ENCODE measurements at regions not wholly inside any gene's neighbourhood (a gene's known extent, or its start where the extent isn't known, plus 50 kb on each side); places are given as distances from the start of the nearest gene placed in this dataset.
"Not testable (repeated sequence)": the region's sequence is repeated elsewhere in the genome, so short reads cannot be mapped to it uniquely, and the experiment has no call there.

- TF ChIP-seq, protein P1, sequence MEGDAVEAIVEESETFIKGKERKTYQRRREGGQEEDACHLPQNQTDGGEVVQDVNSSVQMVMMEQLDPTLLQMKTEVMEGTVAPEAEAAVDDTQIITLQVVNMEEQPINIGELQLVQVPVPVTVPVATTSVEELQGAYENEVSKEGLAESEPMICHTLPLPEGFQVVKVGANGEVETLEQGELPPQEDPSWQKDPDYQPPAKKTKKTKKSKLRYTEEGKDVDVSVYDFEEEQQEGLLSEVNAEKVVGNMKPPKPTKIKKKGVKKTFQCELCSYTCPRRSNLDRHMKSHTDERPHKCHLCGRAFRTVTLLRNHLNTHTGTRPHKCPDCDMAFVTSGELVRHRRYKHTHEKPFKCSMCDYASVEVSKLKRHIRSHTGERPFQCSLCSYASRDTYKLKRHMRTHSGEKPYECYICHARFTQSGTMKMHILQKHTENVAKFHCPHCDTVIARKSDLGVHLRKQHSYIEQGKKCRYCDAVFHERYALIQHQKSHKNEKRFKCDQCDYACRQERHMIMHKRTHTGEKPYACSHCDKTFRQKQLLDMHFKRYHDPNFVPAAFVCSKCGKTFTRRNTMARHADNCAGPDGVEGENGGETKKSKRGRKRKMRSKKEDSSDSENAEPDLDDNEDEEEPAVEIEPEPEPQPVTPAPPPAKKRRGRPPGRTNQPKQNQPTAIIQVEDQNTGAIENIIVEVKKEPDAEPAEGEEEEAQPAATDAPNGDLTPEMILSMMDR (IDR thresholded peaks at IDR 0.05; ENCODE audit: borderline replicate concordance, insufficient read depth, low read depth, low read length), result no peak
- H3K4me3 ChIP-seq (ENCODE audit: low read depth, low read length), result no peak overlapping the region
Observed at GRCh38 chr5:173487300-173487699, 129.2 kb downstream of the BOD1 start.

- TF ChIP-seq, protein P1 (IDR thresholded peaks at IDR 0.05; ENCODE audit: borderline replicate concordance, insufficient read depth, low read depth, low read length), result no peak
- H3K4me3 ChIP-seq (ENCODE audit: low read depth, low read length), result no peak overlapping the region
Observed at GRCh38 chr5:173486355-173487225, 129.9 kb downstream of the BOD1 start.

GRCh38 chr5:173484569-173484968 is 131.9 kb downstream of the BOD1 start:
- H3K4me3 ChIP-seq (ENCODE audit: low read depth, low read length), result no peak overlapping the region
- TF ChIP-seq, protein P1 (IDR thresholded peaks at IDR 0.05; ENCODE audit: borderline replicate concordance, insufficient read depth, low read depth, low read length), result no peak

GRCh38 chr5:173483599-173483998 is 132.9 kb downstream of the BOD1 start:
- not testable (repeated sequence) for H3K4me3 ChIP-seq (ENCODE audit: low read depth, low read length)

GRCh38 chr5:173483160-173483559 is 133.3 kb downstream of the BOD1 start:
- TF ChIP-seq, protein P1 (IDR thresholded peaks at IDR 0.05; ENCODE audit: borderline replicate concordance, insufficient read depth, low read depth, low read length), result no peak
- no peak overlapping the region for H3K4me3 ChIP-seq (ENCODE audit: low read depth, low read length)

GRCh38 chr5:173481821-173482220 is 134.6 kb downstream of the BOD1 start:
- no peak overlapping the region for H3K4me3 ChIP-seq (ENCODE audit: low read depth, low read length)
- TF ChIP-seq, protein P1 (IDR thresholded peaks at IDR 0.05; ENCODE audit: borderline replicate concordance, insufficient read depth, low read depth, low read length), result no peak

DNA sequence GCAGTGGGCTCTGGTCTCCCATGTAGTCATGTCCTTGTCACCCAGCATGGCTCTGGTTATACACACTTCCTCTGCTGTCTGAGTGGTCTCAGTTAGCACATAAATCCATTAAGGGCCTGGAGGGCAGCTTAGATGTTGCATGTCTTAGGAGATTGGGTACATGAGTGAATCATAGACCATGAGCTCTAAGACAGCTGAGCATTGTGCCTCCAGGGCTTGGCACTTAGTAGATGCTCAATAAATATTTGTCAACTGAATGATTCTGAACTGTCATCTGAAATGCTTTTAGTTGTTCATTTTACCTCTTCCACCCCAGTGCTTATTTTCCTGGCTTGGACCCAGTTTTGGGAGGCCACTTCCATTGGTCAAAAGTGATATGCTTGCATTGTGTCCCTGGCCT is 135.6 kb downstream of the BOD1 start:
- H3K4me3 ChIP-seq (ENCODE audit: low read depth, low read length), result no peak overlapping the region
- TF ChIP-seq, protein P1 (IDR thresholded peaks at IDR 0.05; ENCODE audit: borderline replicate concordance, insufficient read depth, low read depth, low read length), result no peak

Measured in GM12875 (cell line).